ENCODE measurements at regions not wholly inside any gene's neighbourhood (a gene's known extent, or its start where the extent isn't known, plus 50 kb on each side); places are given as distances from the start of the nearest gene placed in this dataset.

DNA sequence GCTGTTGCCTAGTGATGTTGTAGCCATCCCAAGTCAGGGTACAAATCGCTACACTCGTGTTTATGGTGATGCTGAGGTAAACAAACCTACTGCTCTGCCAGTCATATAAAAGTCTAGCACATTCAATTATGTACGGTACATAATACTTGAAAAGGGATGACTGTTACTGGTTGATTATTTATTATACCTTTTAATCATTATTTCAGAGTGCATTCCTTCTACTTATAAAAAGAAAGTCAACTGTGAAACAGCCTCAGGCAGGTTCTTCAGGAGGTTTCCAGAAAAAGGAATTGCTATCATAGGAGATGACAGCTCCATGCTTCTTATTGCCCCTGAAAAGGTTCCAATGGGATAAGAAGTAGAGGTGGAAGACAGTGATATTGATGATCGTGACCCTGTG lies 652.5 kb upstream of the KIRREL3 start:
- TF ChIP-seq, protein P1, sequence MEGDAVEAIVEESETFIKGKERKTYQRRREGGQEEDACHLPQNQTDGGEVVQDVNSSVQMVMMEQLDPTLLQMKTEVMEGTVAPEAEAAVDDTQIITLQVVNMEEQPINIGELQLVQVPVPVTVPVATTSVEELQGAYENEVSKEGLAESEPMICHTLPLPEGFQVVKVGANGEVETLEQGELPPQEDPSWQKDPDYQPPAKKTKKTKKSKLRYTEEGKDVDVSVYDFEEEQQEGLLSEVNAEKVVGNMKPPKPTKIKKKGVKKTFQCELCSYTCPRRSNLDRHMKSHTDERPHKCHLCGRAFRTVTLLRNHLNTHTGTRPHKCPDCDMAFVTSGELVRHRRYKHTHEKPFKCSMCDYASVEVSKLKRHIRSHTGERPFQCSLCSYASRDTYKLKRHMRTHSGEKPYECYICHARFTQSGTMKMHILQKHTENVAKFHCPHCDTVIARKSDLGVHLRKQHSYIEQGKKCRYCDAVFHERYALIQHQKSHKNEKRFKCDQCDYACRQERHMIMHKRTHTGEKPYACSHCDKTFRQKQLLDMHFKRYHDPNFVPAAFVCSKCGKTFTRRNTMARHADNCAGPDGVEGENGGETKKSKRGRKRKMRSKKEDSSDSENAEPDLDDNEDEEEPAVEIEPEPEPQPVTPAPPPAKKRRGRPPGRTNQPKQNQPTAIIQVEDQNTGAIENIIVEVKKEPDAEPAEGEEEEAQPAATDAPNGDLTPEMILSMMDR (IDR thresholded peaks at IDR 0.05; ENCODE audit: extremely low read depth in 1 of 2, insufficient read depth in 1 of 2, low read depth in 1 of 2, low read length in 2 of 2), result no peak
- TF ChIP-seq POLR2A (IDR thresholded peaks at IDR 0.05; ENCODE audit: low read depth, low read length) (no peak), FOS (IDR thresholded peaks at IDR 0.05; ENCODE audit: borderline replicate concordance, insufficient read depth, low read length) (no peak), POLR2AphosphoS5 (IDR thresholded peaks at IDR 0.05; ENCODE audit: insufficient read depth, low read depth, low read length) (no peak), MYC (IDR thresholded peaks at IDR 0.05; ENCODE audit: low read depth, low read length) (no peak), EZH2 (IDR thresholded peaks at IDR 0.05; ENCODE audit: borderline replicate concordance, low read depth, low read length, severe bottlenecking) (no peak), JUN (IDR thresholded peaks at IDR 0.05; ENCODE audit: borderline replicate concordance, insufficient read depth, insufficient read length, low read depth) (no peak)
- TF ChIP-seq, protein P2, sequence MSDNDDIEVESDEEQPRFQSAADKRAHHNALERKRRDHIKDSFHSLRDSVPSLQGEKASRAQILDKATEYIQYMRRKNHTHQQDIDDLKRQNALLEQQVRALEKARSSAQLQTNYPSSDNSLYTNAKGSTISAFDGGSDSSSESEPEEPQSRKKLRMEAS (IDR thresholded peaks at IDR 0.05; ENCODE audit: insufficient read depth, insufficient read length), result no peak

Data from endothelial cell of umbilical vein (primary cell).